IMR-90 (cell line): ENCODE measurements at regions not wholly inside any gene's neighbourhood (a gene's known extent, or its start where the extent isn't known, plus 50 kb on each side); places are given as distances from the start of the nearest gene placed in this dataset.

Experiments used
- ATAC-seq: fragments of 200-7000 bp; cut with Tn5 transposase; 2 replicates; pipeline ENCODE4 v1.9.1; 2020; ENCODE audit warnings: low read depth, mild to moderate bottlenecking, moderate library complexity
- BruUV-seq: library from RNA; stranded (reverse); fragments of 400-500 nt; replicated peaks from 2 replicates; lab custom pipeline; 2021; lab: Mats Ljungman, UMichigan
- CTCF ChIA-PET: fragments of 300-600 bp; formaldehyde crosslinking; extraction: SDS; loops from one replicate; lab custom pipeline; 2021; ENCODE audit warnings: antibody characterized with exemption; lab: Yijun Ruan, JAX
- POLR2A ChIA-PET: fragments of 300-600 bp; sonication (Branson Sonifier 250); formaldehyde crosslinking; loops from one replicate; lab custom pipeline; 2022; ENCODE audit warnings: antibody characterized with exemption; ENCODE audit not compliant: unreplicated experiment; lab: Charles Lee
- DNase-seq: peaks from one replicate; pipeline ENCODE4 v3.0.0; 2013
- H2AFZ ChIP-seq: replicated peaks from 2 replicates; pipeline ENCODE3; 2013; ENCODE audit warnings: low read length, mild to moderate bottlenecking; ENCODE audit not compliant: poor library complexity
- H2AK5ac ChIP-seq: 2 replicates; pipeline ENCODE4 v1.6.1; 2013; ENCODE audit warnings: low read depth, low read length, inconsistent platforms
- H2AK9ac ChIP-seq: replicated peaks from 2 replicates; pipeline ENCODE3; 2013; ENCODE audit warnings: mild to moderate bottlenecking, low read depth, low read length, moderate library complexity; ENCODE audit not compliant: poor library complexity
- H2BK120ac ChIP-seq: 2 replicates; pipeline ENCODE4 v1.6.1; 2013; ENCODE audit warnings: low read depth, low read length, inconsistent platforms
- H2BK15ac ChIP-seq: 3 replicates; pipeline ENCODE4 v1.6.1; 2013; ENCODE audit warnings: low read depth, low read length, inconsistent platforms
- H2BK20ac ChIP-seq: 2 replicates; pipeline ENCODE4 v1.6.1; 2013; ENCODE audit warnings: low read depth, mild to moderate bottlenecking, inconsistent platforms, low read length, moderate library complexity
- H2BK5ac ChIP-seq: 2 replicates; pipeline ENCODE4 v1.6.1; 2013; ENCODE audit warnings: mild to moderate bottlenecking, low read depth, low read length, inconsistent platforms; ENCODE audit not compliant: poor library complexity, severe bottlenecking
- H3K14ac ChIP-seq: replicated peaks from 2 replicates; pipeline ENCODE4 v1.6.1; 2013; ENCODE audit warnings: low read depth, low read length, inconsistent platforms
- H3K18ac ChIP-seq: 2 replicates; pipeline ENCODE4 v1.6.1; 2013; ENCODE audit warnings: low read depth, low read length, control low read depth
- H3K23ac ChIP-seq: 2 replicates; pipeline ENCODE4 v1.6.1; 2013; ENCODE audit warnings: low read depth, low read length, inconsistent platforms
- H3K27ac ChIP-seq: 2 replicates; pipeline ENCODE4 v1.5.1; 2013; ENCODE audit warnings: mild to moderate bottlenecking, control low read depth, low read length; ENCODE audit not compliant: insufficient read depth
- H3K27me3 ChIP-seq: 2 replicates; pipeline ENCODE4 v1.6.1; 2013; ENCODE audit warnings: low read length; ENCODE audit not compliant: control insufficient read depth, insufficient read depth
- H3K36me3 ChIP-seq: 2 replicates; pipeline ENCODE4 v1.6.1; 2013; ENCODE audit warnings: low read length, mixed read lengths; ENCODE audit not compliant: control insufficient read depth, insufficient read depth
- H3K4ac ChIP-seq: 2 replicates; pipeline ENCODE4 v1.6.1; 2013; ENCODE audit warnings: low read depth, low read length, inconsistent platforms
- H3K4me1 ChIP-seq: 2 replicates; pipeline ENCODE4 v1.6.1; 2013; ENCODE audit warnings: low read length, mixed read lengths; ENCODE audit not compliant: control insufficient read depth, insufficient read depth
- H3K4me2 ChIP-seq: 2 replicates; pipeline ENCODE4 v1.6.1; 2013; ENCODE audit warnings: low read depth, mild to moderate bottlenecking, control low read depth, low read length, moderate library complexity
- H3K4me3 ChIP-seq: 2 replicates; pipeline ENCODE4 v1.5.1; 2013; ENCODE audit warnings: low read depth, mild to moderate bottlenecking, control low read depth, low read length, moderate library complexity; ENCODE audit not compliant: insufficient read depth
- H3K56ac ChIP-seq: 2 replicates; pipeline ENCODE4 v1.6.1; 2013; ENCODE audit warnings: low read length, inconsistent platforms; ENCODE audit not compliant: insufficient read depth; ENCODE audit errors: extremely low read depth
- H3K79me1 ChIP-seq, 2 experiments: 2 replicates each; pipeline ENCODE4 v1.6.1; 2013; ENCODE audit warnings: low read length in 2 of 2, inconsistent platforms in 1 of 2, low read depth in 1 of 2
- H3K9ac ChIP-seq: 2 replicates; pipeline ENCODE4 v1.6.1; 2013; ENCODE audit warnings: low read depth, low read length, control low read depth
- H3K9me1 ChIP-seq: 2 replicates; pipeline ENCODE4 v1.6.1; 2013; ENCODE audit warnings: low read length, inconsistent platforms; ENCODE audit not compliant: insufficient read depth
- H3K9me3 ChIP-seq: 2 replicates; pipeline ENCODE4 v1.6.1; 2013; ENCODE audit warnings: low read length; ENCODE audit not compliant: control insufficient read depth, insufficient read depth
- H4K20me1 ChIP-seq: 2 replicates; pipeline ENCODE4 v1.6.1; 2013; ENCODE audit warnings: low read length, inconsistent platforms; ENCODE audit not compliant: insufficient read depth
- H4K5ac ChIP-seq: 2 replicates; pipeline ENCODE4 v1.6.1; 2013; ENCODE audit warnings: mild to moderate bottlenecking, low read depth, low read length, control low read depth
- H4K8ac ChIP-seq, 2 experiments: 2 replicates each; pipeline ENCODE4 v1.6.1; 2013; ENCODE audit warnings: low read depth in 2 of 2, low read length in 2 of 2, control low read depth in 1 of 2, inconsistent platforms in 1 of 2
- H4K91ac ChIP-seq: 2 replicates; pipeline ENCODE4 v1.6.1; 2013; ENCODE audit warnings: low read depth, low read length, inconsistent platforms; ENCODE audit not compliant: insufficient read depth
- BHLHE40 ChIP-seq: fragments of 150-350 bp; IDR thresholded peaks from 2 replicates; pipeline ENCODE4 v1.6.1; 2016; ENCODE audit warnings: mild to moderate bottlenecking, low read depth, low read length
- MAFK ChIP-seq: IDR thresholded peaks from 2 replicates; pipeline ENCODE4 v1.6.1; 2012; ENCODE audit warnings: low read depth, low read length, improper control_type of control experiment
- POLR2A ChIP-seq: IDR thresholded peaks from 2 replicates; pipeline ENCODE4 v1.6.1; 2012; ENCODE audit warnings: mild to moderate bottlenecking, low read depth, low read length
- SMC3 ChIP-seq: fragments of 150-350 bp; IDR thresholded peaks from 2 replicates; pipeline ENCODE4 v1.6.1; 2016; ENCODE audit warnings: low read depth, mild to moderate bottlenecking, antibody characterized with exemption, low read length, moderate library complexity
- WGBS, 2 experiments: methylation state at CpG; one replicate each; pipeline versions ENCODE4 v1.1.5 to v1.1.7; 2013; ENCODE audit warnings: missing lambda C conversion rate in 2 of 2; ENCODE audit not compliant: insufficient read length in 1 of 2; ENCODE audit errors: extremely low coverage in 2 of 2; 5-methylcytosine and 5-hydroxymethylcytosine counted together
- dilution Hi-C: fragments of 300-500 bp; cut with HindIII; formaldehyde crosslinking; loops from one replicate; pipeline ENCODE4 v1.14.3; 2018; ENCODE audit warnings: low sequenced_read_pairs; ENCODE audit not compliant: unreplicated experiment
- in situ Hi-C: fragments of 300-500 bp; cut with MboI; formaldehyde crosslinking; loops from 3 replicates; pipeline ENCODE4 v1.14.3; 2019; ENCODE audit warnings: low sequenced_read_pairs, inconsistent platforms, mixed read lengths
- intact Hi-C: fragments of 100-400 bp; cut with micrococcal nuclease; formaldehyde crosslinking; loops from 2 replicates; pipeline ENCODE4 v1.10.0; 2022
- TF ChIP-seq, protein P1 (sequence below): fragments of 150-350 bp; IDR thresholded peaks from 2 replicates; pipeline ENCODE4 v1.6.1; 2017; ENCODE audit warnings: mild to moderate bottlenecking, antibody characterized with exemption, low read length, low read depth

DNA sequence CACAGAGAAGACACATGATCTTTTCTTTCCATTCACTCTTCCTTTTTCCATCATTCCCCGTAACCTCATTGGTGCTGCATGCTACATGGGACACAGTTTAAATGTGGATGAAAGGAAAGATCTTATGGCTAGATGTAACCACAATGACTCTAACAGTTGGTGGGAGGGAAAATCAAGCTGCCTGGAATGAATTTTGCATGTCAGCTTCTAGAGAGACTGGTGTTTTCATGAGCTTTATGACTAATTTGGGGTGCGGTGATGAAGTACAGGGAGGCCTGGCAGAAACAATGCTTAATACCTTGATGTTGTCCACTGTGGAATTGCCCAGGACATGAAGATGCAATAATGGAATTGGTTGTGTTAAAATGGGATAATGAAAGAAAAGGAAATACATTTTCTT lies 55.9 kb upstream of the MYO10 start:
- H3K27me3 ChIP-seq: no peaks in the 10 kb centered on the region
- DNase-seq: peak; percentile 71
- intact Hi-C loops (no loop called here), dilution Hi-C loops (no loop called here), in situ Hi-C loops (no loop called here)
- H2AFZ ChIP-seq: peak overlapping the region; percentile 54
- H3K18ac ChIP-seq: no peak overlapping the region; the same call in 1 of the 2 replicates
- peaks cover 13% of the 10 kb centered on the region for H3K4me1 ChIP-seq
- no CpG with 5 or more reads among the region's 2 CpGs for WGBS, 2 experiments
- no peak overlapping the region for H3K4me2 ChIP-seq
- peak overlapping the region; percentile 55 for H3K14ac ChIP-seq
- no peaks in the 10 kb centered on the region for H4K20me1 ChIP-seq
- POLR2A ChIA-PET: no interaction called here
- no peak overlapping the region for H4K8ac ChIP-seq
- H2BK20ac ChIP-seq: peak overlapping the region; percentile 51; the same call in 1 of the 2 replicates
- no TSS peak for BruUV-seq
- ATAC-seq: peak; percentile 67
- H2BK5ac ChIP-seq: no peak overlapping the region
- H3K36me3 ChIP-seq: no peaks in the 10 kb centered on the region
- no peak overlapping the region for H3K4me3 ChIP-seq
- H3K27ac ChIP-seq: no peak overlapping the region
- no peak overlapping the region for H4K5ac ChIP-seq
- CTCF ChIA-PET: interaction anchor here (0.7 kb wide), 1 partner anchor 15 kb away, joined by 10 read pairs; no protein-coding TSS in a partner anchor
- peak overlapping the region; percentile 35; the same call in 1 of the 2 replicates for H3K23ac ChIP-seq
- no peaks in the 10 kb centered on the region for H3K9me3 ChIP-seq
- peak overlapping the region; percentile 64; the same call in 1 of the 2 replicates for H2AK5ac ChIP-seq
- TF ChIP-seq, protein P1, sequence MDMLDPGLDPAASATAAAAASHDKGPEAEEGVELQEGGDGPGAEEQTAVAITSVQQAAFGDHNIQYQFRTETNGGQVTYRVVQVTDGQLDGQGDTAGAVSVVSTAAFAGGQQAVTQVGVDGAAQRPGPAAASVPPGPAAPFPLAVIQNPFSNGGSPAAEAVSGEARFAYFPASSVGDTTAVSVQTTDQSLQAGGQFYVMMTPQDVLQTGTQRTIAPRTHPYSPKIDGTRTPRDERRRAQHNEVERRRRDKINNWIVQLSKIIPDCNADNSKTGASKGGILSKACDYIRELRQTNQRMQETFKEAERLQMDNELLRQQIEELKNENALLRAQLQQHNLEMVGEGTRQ: no peak
- TF ChIP-seq MAFK (no peak), BHLHE40 (no peak), POLR2A (no peak), SMC3 (no peak)
- no peak overlapping the region for H4K91ac ChIP-seq
- no peak overlapping the region for H2AK9ac ChIP-seq
- no peak overlapping the region for H3K9ac ChIP-seq
- H2BK120ac ChIP-seq: 0 out of 2 replicates have a peak overlapping the region, but pooled peaks have one; percentile 46
- H2BK15ac ChIP-seq: no peak overlapping the region; the same call in 2 of the 3 replicates
- peaks cover 0 to 3% of the 10 kb centered on the region in 2 experiments; a peak in 1 of 4 replicates for H3K79me1 ChIP-seq
- H3K9me1 ChIP-seq: peaks cover 8% of the 10 kb centered on the region; the same call in 1 of the 2 replicates
- H3K4ac ChIP-seq: peak overlapping the region; percentile 8; the same call in 1 of the 2 replicates
- H3K56ac ChIP-seq: no peak overlapping the region
